Activated CD4-positive, alpha-beta T cell treated with anti-CD3 and anti-CD28 coated beads, Interleukin-2, amount 10 ng/mL, durations not matched to agents 7 days and 5 days (primary cell): ENCODE measurements at regions not wholly inside any gene's neighbourhood (a gene's known extent, or its start where the extent isn't known, plus 50 kb on each side); places are given as distances from the start of the nearest gene placed in this dataset.

Source experiments
- CTCF ChIA-PET: fragments of 350-600 bp; sonication (Branson Sonifier 250); formaldehyde crosslinking; loops from one replicate; lab custom pipeline; 2021; ENCODE audit warnings: antibody characterized with exemption; lab: Charles Lee
- POLR2A ChIA-PET: fragments of 350-600 bp; sonication (Branson Sonifier 250); formaldehyde crosslinking; loops from one replicate; lab custom pipeline; 2021; ENCODE audit warnings: antibody characterized with exemption; lab: Charles Lee
- DNase-seq: peaks from one replicate; pipeline ENCODE4 v3.0.0-alpha.2; 2020
- H3K27ac Mint-ChIP-seq: one replicate; pipeline ENCODE4 v1.8.0; 2021; ENCODE audit warnings: mild to moderate bottlenecking, moderate library complexity, mixed read lengths
- H3K27me3 Mint-ChIP-seq: one replicate; pipeline ENCODE4 v1.8.0; 2021; ENCODE audit warnings: mixed read lengths
- H3K36me3 Mint-ChIP-seq: one replicate; pipeline ENCODE4 v1.8.0; 2021; ENCODE audit warnings: low read depth, mixed read lengths
- H3K4me1 Mint-ChIP-seq: one replicate; pipeline ENCODE4 v1.8.0; 2021; ENCODE audit warnings: mixed read lengths
- H3K4me3 Mint-ChIP-seq: one replicate; pipeline ENCODE4 v1.8.0; 2021; ENCODE audit warnings: mild to moderate bottlenecking, moderate library complexity, mixed read lengths
- H3K9me3 Mint-ChIP-seq: one replicate; pipeline ENCODE4 v1.8.0; 2021; ENCODE audit warnings: mixed read lengths

- ChIA-PET POLR2A (no interaction called here), CTCF (interaction anchor here (1.2 kb wide), 1 partner anchor 10 kb away, joined by 3 read pairs; no protein-coding TSS in a partner anchor)
- no peaks in the 10 kb centered on the region for H3K36me3 Mint-ChIP-seq
- no peak overlapping the region for H3K27ac Mint-ChIP-seq
- no peak for DNase-seq
- H3K27me3 Mint-ChIP-seq = peaks cover 6% of the 10 kb centered on the region
- peaks cover 4% of the 10 kb centered on the region for H3K9me3 Mint-ChIP-seq
- H3K4me3 Mint-ChIP-seq = no peak overlapping the region
- no peaks in the 10 kb centered on the region for H3K4me1 Mint-ChIP-seq
These were observed 68.0 kb upstream of the CEACAM8 start for GRCh38 chr19:42662712-42663111.

DNA sequence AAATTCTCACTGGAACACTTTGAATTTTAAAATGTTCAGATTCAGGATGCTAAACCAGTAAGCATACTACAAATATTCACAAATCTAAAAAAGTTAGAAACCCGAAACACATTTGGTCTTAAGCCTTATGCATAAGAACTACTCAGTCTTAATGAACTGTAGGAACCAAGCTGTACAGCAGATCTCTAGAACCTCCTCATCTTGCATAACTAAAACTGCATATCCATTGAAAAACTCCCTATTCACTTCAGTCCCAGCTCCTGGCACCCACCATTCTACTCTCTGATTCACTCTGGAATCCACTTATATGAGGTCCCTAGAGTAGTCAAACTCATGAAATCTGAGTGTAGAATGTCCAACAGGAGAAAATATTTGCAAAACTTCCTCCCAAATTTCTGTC, 65.6 kb upstream of the CEACAM8 start:
- H3K27ac Mint-ChIP-seq = no peak overlapping the region
- peaks cover 4% of the 10 kb centered on the region for H3K9me3 Mint-ChIP-seq
- ChIA-PET POLR2A (no interaction called here), CTCF (no interaction called here)
- DNase-seq = no peak
- H3K27me3 Mint-ChIP-seq = peaks cover 6% of the 10 kb centered on the region
- H3K36me3 Mint-ChIP-seq = no peaks in the 10 kb centered on the region
- H3K4me3 Mint-ChIP-seq = no peak overlapping the region
- H3K4me1 Mint-ChIP-seq = no peaks in the 10 kb centered on the region

DNA sequence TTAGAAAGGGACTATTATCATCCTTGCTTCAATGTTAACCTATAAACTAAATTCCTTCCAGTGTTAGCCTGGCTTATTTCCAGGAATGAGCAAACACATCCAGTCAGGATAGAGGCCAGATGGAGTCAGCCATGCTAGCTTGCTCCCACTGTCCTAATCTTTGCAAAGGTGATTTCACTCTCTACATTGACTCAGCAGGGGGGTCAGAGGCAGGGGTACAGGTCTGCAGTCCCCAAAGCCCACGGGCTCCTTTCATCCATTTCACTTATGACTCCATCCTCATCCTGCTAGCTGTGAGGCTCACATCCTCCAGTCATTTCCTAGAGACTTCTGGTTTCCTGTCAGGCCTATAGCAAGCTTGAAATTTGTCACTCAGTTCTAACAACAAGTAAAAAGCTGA, 63.4 kb upstream of the CEACAM8 start:
- H3K27ac Mint-ChIP-seq = no peak overlapping the region
- H3K27me3 Mint-ChIP-seq = peaks cover 8% of the 10 kb centered on the region
- H3K4me1 Mint-ChIP-seq = no peaks in the 10 kb centered on the region
- no peak overlapping the region for H3K4me3 Mint-ChIP-seq
- no peaks in the 10 kb centered on the region for H3K36me3 Mint-ChIP-seq
- POLR2A ChIA-PET = no interaction called here
- CTCF ChIA-PET = no interaction called here
- no peak for DNase-seq
- H3K9me3 Mint-ChIP-seq = peaks cover 4% of the 10 kb centered on the region

- Mint-ChIP-seq H3K9me3 (peaks cover 4% of the 10 kb centered on the region), H3K36me3 (no peaks in the 10 kb centered on the region), H3K27ac (no peak overlapping the region), H3K27me3 (peaks cover 8% of the 10 kb centered on the region), H3K4me3 (no peak overlapping the region), H3K4me1 (no peaks in the 10 kb centered on the region)
- POLR2A ChIA-PET = no interaction called here
- no peak for DNase-seq
- CTCF ChIA-PET = interaction anchor here (1.1 kb wide), 1 partner anchor 9 kb away, joined by 4 read pairs; no protein-coding TSS in a partner anchor
These were observed 62.8 kb upstream of the CEACAM8 start for GRCh38 chr19:42657556-42657955.

DNA sequence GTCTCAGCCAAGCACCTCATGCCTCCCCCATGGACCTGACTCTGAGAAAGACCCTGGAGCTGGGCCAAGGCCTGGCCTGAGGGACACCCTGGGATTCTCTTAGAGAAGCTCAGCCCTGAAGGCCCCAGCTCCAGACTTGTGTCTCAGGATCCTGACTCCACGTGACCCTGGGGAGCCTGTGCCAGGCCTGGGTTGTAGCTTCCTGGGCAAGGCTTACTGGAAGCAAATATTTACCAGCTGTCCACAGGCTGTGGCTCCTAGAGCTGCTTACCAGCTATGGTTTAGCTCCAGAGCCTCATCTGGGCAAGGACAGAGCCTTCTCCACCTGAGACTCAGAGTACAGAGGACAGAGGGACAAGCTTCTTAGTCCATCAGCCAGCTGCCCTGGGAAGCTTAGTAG, 61.0 kb upstream of the CEACAM8 start:
- H3K4me3 Mint-ChIP-seq = no peak overlapping the region
- DNase-seq = no peak
- H3K27ac Mint-ChIP-seq = no peak overlapping the region
- ChIA-PET CTCF (interaction anchor here (1.3 kb wide), 1 partner anchor 21 kb away, joined by 3 read pairs; no protein-coding TSS in a partner anchor), POLR2A (no interaction called here)
- peaks cover 4% of the 10 kb centered on the region for H3K9me3 Mint-ChIP-seq
- H3K27me3 Mint-ChIP-seq = peaks cover 7% of the 10 kb centered on the region
- no peaks in the 10 kb centered on the region for H3K4me1 Mint-ChIP-seq
- no peaks in the 10 kb centered on the region for H3K36me3 Mint-ChIP-seq

DNA sequence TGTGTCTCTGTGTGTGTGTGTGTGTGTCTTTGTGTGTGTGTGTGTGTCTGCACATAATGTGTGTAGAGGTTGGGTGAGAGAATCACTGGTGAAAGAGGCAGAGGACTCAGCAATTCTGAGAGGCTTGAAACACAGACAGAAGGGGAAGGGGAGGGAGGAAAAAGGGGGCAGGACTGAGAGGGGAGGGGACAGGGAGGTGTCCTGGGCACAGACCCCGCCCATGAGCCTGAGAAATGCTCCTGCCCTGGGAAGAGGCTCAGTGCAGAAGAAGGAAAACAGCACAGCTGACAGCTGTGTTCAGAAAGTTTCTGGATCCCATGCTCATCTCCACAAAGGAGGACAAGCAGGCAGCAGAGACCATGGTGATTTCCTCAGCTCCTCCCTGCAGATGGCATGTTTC, 59.1 kb upstream of the CEACAM8 start:
- no peaks in the 10 kb centered on the region for H3K36me3 Mint-ChIP-seq
- peaks cover 5% of the 10 kb centered on the region for H3K27me3 Mint-ChIP-seq
- H3K9me3 Mint-ChIP-seq = no peaks in the 10 kb centered on the region
- ChIA-PET POLR2A (no interaction called here), CTCF (no interaction called here)
- no peaks in the 10 kb centered on the region for H3K4me1 Mint-ChIP-seq
- no peak overlapping the region for H3K27ac Mint-ChIP-seq
- DNase-seq = no peak
- no peak overlapping the region for H3K4me3 Mint-ChIP-seq

- Mint-ChIP-seq H3K27ac (no peak overlapping the region), H3K9me3 (no peaks in the 10 kb centered on the region), H3K4me1 (no peaks in the 10 kb centered on the region), H3K27me3 (peaks cover 5% of the 10 kb centered on the region), H3K36me3 (no peaks in the 10 kb centered on the region), H3K4me3 (no peak overlapping the region)
- no peak for DNase-seq
- ChIA-PET POLR2A (no interaction called here), CTCF (interaction anchor here (1.0 kb wide), 1 partner anchor 17 kb away, joined by 3 read pairs; no protein-coding TSS in a partner anchor)
These were observed 57.3 kb upstream of the CEACAM8 start for GRCh38 chr19:42652021-42652420.
